PC-3 (cell line): ENCODE measurements at regions not wholly inside any gene's neighbourhood (a gene's known extent, or its start where the extent isn't known, plus 50 kb on each side); places are given as distances from the start of the nearest gene placed in this dataset.
A peak's percentile ranks its signal among the peaks of the same experiment; 100 is the strongest.

Experiments used
- ATAC-seq: fragments of 200-7000 bp; cut with Tn5 transposase; 2 replicates; pipeline ENCODE4 v1.9.1; 2020; ENCODE audit warnings: mild to moderate bottlenecking, moderate library complexity
- BruUV-seq: library from RNA; stranded (reverse); fragments of 400-500 nt; replicated peaks from 2 replicates; lab custom pipeline; 2021; lab: Mats Ljungman, UMichigan
- CTCF ChIA-PET: fragments of 300-600 bp; sonication (Branson Sonifier 250); formaldehyde crosslinking; loops from one replicate; lab custom pipeline; 2022; ENCODE audit warnings: antibody characterized with exemption; lab: Charles Lee
- POLR2A ChIA-PET: fragments of 300-600 bp; sonication (Branson Sonifier 250); formaldehyde crosslinking; loops from one replicate; lab custom pipeline; 2022; ENCODE audit warnings: antibody characterized with exemption; ENCODE audit not compliant: unreplicated experiment; lab: Charles Lee
- DNase-seq: peaks from one replicate; pipeline ENCODE4 v3.0.0-alpha.2; 2015
- H2AFZ ChIP-seq: fragments of 300-600 bp; sonication (generic); 2 replicates; pipeline ENCODE4 v1.6.0; 2016; ENCODE audit warnings: antibody characterized with exemption, low read length
- H3F3A ChIP-seq: fragments of 300-600 bp; sonication (generic); one replicate; pipeline ENCODE4 v1.6.0; 2017; ENCODE audit warnings: antibody characterized with exemption, low read length, control low read depth, mild to moderate bottlenecking; ENCODE audit not compliant: unreplicated experiment
- H3K27ac ChIP-seq: fragments of 300-600 bp; sonication (generic); 2 replicates; pipeline ENCODE4 v1.5.1; 2016; ENCODE audit warnings: mild to moderate bottlenecking, low read length
- H3K27me3 ChIP-seq: fragments of 300-600 bp; sonication (generic); 2 replicates; pipeline ENCODE4 v1.6.1; 2016; ENCODE audit warnings: low read length, mixed read lengths
- H3K36me3 ChIP-seq: fragments of 300-600 bp; sonication (generic); 2 replicates; pipeline ENCODE4 v1.6.1; 2016; ENCODE audit warnings: low read depth, mixed run types, low read length, mixed read lengths
- H3K4me1 ChIP-seq: fragments of 300-600 bp; sonication (generic); 2 replicates; pipeline ENCODE4 v1.5.1; 2016; ENCODE audit warnings: low read length; ENCODE audit not compliant: insufficient read depth
- H3K4me2 ChIP-seq: fragments of 300-600 bp; sonication (generic); 2 replicates; pipeline ENCODE4 v1.6.0; 2016; ENCODE audit warnings: low read length
- H3K4me3 ChIP-seq: fragments of 300-600 bp; sonication (generic); 2 replicates; pipeline ENCODE4 v1.5.1; 2016; ENCODE audit warnings: mild to moderate bottlenecking, low read length, mixed read lengths
- H3K79me2 ChIP-seq: fragments of 300-600 bp; sonication (generic); 2 replicates; pipeline ENCODE4 v1.6.1; 2017; ENCODE audit warnings: low read length, mixed read lengths
- H3K9ac ChIP-seq: fragments of 300-600 bp; sonication (generic); 2 replicates; pipeline ENCODE4 v1.6.0; 2016; ENCODE audit warnings: mild to moderate bottlenecking, low read length
- H3K9me2 ChIP-seq: fragments of 300-600 bp; sonication (generic); replicated peaks from 2 replicates; pipeline ENCODE4 v1.6.1; 2016; ENCODE audit warnings: mixed run types, low read length, mixed read lengths
- H3K9me3 ChIP-seq: fragments of 300-600 bp; sonication (generic); 2 replicates; pipeline ENCODE4 v1.6.1; 2016; ENCODE audit warnings: low read length, mixed read lengths
- H4K20me1 ChIP-seq: fragments of 300-600 bp; sonication (generic); 2 replicates; pipeline ENCODE4 v1.6.1; 2016; ENCODE audit warnings: low read length, mixed read lengths
- CTCF ChIP-seq: fragments of 300-600 bp; sonication (generic); conservative IDR thresholded peaks from 2 replicates; pipeline ENCODE4 v1.5.1; 2017; ENCODE audit warnings: antibody characterized with exemption, low read depth, mild to moderate bottlenecking, low read length
- EZH2 ChIP-seq: fragments of 300-600 bp; sonication (generic); IDR thresholded peaks from one replicate; pipeline ENCODE4 v1.6.1; 2017; ENCODE audit warnings: antibody characterized with exemption, mild to moderate bottlenecking, low read length; ENCODE audit not compliant: unreplicated experiment
- EZH2phosphoT487 ChIP-seq: fragments of 300-600 bp; sonication (generic); IDR thresholded peaks from 2 replicates; pipeline ENCODE4 v1.6.1; 2018; ENCODE audit warnings: mild to moderate bottlenecking, antibody characterized with exemption, low read length, borderline replicate concordance
- intact Hi-C: fragments of 100-400 bp; cut with micrococcal nuclease; formaldehyde crosslinking; loops from 2 replicates; pipeline ENCODE4 v1.9.0; 2023

DNA sequence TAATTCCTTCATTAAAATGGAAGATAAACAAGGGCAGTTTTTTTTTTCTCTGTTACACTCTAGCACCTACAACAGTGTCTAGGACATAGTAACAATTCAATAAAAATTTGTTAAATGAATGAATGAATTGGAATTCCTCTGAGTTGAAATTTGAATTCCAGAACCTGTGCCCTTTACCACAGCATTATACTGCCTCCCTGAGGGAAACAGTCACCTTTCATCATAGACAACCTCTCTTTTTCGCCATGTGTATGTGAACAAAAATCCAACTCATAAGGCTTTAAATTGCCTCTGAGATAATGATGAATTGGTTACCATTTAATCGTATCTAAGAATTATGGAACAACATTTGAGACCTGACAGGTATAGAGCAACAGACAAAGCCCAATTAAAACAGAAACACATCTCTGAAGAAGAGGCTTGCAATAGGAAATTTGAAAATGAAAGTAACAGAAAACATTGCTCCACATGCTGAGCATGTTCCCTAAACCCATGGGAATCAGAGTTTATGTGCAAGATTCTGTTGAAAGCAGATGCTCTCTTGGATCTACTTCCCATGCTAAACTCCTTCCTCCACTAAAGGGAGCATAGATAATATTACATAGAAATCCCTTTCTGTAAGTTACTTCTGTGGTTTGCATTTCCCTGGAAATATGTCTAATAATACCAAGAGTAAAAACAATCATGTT lies 657.8 kb downstream of the GALC start:
- TF ChIP-seq CTCF: no peak; the same call in 1 of the 2 replicates
- Histone ChIP-seq H3K79me2 (no peaks in the 10 kb centered on the region), H3K27me3 (no peaks in the 10 kb centered on the region), H3K4me3 (no peak overlapping the region), H3F3A (no peaks in the 10 kb centered on the region), H3K4me2 (no peak overlapping the region), H3K9me3 (peaks cover 8% of the 10 kb centered on the region; the same call in 1 of the 2 replicates), H2AFZ (no peak overlapping the region), H3K9ac (no peak overlapping the region), H3K9me2 (no peaks in the 10 kb centered on the region), H4K20me1 (no peaks in the 10 kb centered on the region), H3K4me1 (no peaks in the 10 kb centered on the region), H3K27ac (no peak overlapping the region), H3K36me3 (no peaks in the 10 kb centered on the region)
- ChIA-PET CTCF (no interaction called here), POLR2A (no interaction called here)
- intact Hi-C loops: no loop called here
- BruUV-seq: no TSS peak
- ATAC-seq (no peak), DNase-seq (no peak)

DNA sequence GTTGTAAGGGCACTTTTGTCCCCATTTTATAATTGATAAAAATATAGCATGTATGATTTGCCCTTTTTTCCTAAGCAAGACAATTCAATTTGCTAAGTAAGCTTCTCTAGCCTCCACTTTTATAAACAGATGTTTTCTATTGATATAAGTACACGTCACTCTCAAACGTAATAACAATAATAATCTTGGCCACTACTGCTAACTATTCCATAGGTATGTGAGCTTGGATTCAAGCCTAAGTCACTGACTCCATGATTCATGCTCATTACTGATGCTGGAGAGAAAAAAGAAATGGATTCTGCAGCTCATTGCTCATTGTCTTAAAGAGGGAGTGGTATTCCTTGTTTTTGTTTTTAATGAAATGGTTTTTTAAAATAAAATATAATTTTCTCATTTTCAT lies 661.0 kb downstream of the GALC start:
- Histone ChIP-seq H3K36me3 (no peaks in the 10 kb centered on the region), H3K9me3 (no peaks in the 10 kb centered on the region; the same call in 1 of the 2 replicates), H3K4me2 (no peak overlapping the region), H3K9ac (no peak overlapping the region), H3K79me2 (no peaks in the 10 kb centered on the region), H2AFZ (no peak overlapping the region), H3F3A (no peaks in the 10 kb centered on the region), H4K20me1 (no peaks in the 10 kb centered on the region), H3K27me3 (no peaks in the 10 kb centered on the region), H3K27ac (no peak overlapping the region), H3K4me1 (no peaks in the 10 kb centered on the region), H3K4me3 (no peak overlapping the region), H3K9me2 (no peaks in the 10 kb centered on the region)
- no peak for ATAC-seq
- BruUV-seq: no TSS peak
- intact Hi-C loops: no loop called here
- no peak for TF ChIP-seq EZH2
- no peak for TF ChIP-seq CTCF
- no peak for TF ChIP-seq EZH2phosphoT487
- peak; percentile 11 for DNase-seq
- CTCF ChIA-PET: no interaction called here
- POLR2A ChIA-PET: no interaction called here

- Histone ChIP-seq H3K4me1 (no peaks in the 10 kb centered on the region), H3K27me3 (no peaks in the 10 kb centered on the region), H3K27ac (no peak overlapping the region), H2AFZ (no peak overlapping the region), H3K9ac (no peak overlapping the region), H3K9me2 (no peaks in the 10 kb centered on the region), H3K4me3 (no peak overlapping the region), H3K36me3 (no peaks in the 10 kb centered on the region), H3K4me2 (no peak overlapping the region), H3K79me2 (no peaks in the 10 kb centered on the region), H3F3A (no peaks in the 10 kb centered on the region), H4K20me1 (no peaks in the 10 kb centered on the region), H3K9me3 (no peaks in the 10 kb centered on the region; the same call in 1 of the 2 replicates)
- POLR2A ChIA-PET: no interaction called here
- TF ChIP-seq EZH2 (no peak), EZH2phosphoT487 (no peak)
- ATAC-seq: no peak
- CTCF ChIA-PET: no interaction called here
- BruUV-seq: no TSS peak
- intact Hi-C loops: no loop called here
- no peak for DNase-seq
Measured at GRCh38 chr14:87325741-87326140, 667.2 kb downstream of the GALC start.
